ENCODE measurements at regions not wholly inside any gene's neighbourhood (a gene's known extent, or its start where the extent isn't known, plus 50 kb on each side); places are given as distances from the start of the nearest gene placed in this dataset.
A peak's percentile ranks its signal among the peaks of the same experiment; 100 is the strongest.

- DNase-seq (ENCODE audit: low spot score): no peak
- H3K36me3 ChIP-seq (ENCODE audit: control insufficient read depth in 4 of 4, insufficient read depth in 3 of 4, low read depth in 1 of 4, low read length in 3 of 4): no peaks in the 10 kb centered on the region
- H3K9ac ChIP-seq (ENCODE audit: low read depth in 1 of 2, low read length in 2 of 2): no peak overlapping the region
- 93% methylated on average over 3 of the region's 3 CpGs for WGBS
- no peaks in the 10 kb centered on the region for H3K9me3 ChIP-seq (ENCODE audit: control insufficient read depth in 4 of 4, low read length in 3 of 4)
- no peak overlapping the region for H3K4me3 ChIP-seq (ENCODE audit: low read depth in 1 of 3, low read length in 3 of 3)
- no peak for TF ChIP-seq JUND (IDR thresholded peaks at IDR 0.05)
- no peak for TF ChIP-seq YY1 (IDR thresholded peaks at IDR 0.05)
- no peak for TF ChIP-seq FOXA1 (IDR thresholded peaks at IDR 0.05)
- peaks cover 0 to 3% (median 0%) of the 10 kb centered on the region in 4 donors for H3K27me3 ChIP-seq (ENCODE audit: control insufficient read depth in 4 of 4, insufficient read depth in 4 of 4, low read length in 3 of 4)
- peaks cover 0 to 9% (median 4%) of the 10 kb centered on the region in 4 donors for H3K4me1 ChIP-seq (ENCODE audit: control insufficient read depth in 4 of 4, insufficient read depth in 4 of 4, low read length in 3 of 4)
- H3K27ac ChIP-seq (ENCODE audit: low read depth in 1 of 2, low read length in 2 of 2): no peak overlapping the region
Measured at GRCh38 chr5:167509076-167509475, 782.4 kb upstream of the WWC1 start.

- no peak for DNase-seq (ENCODE audit: low spot score)
- no peaks in the 10 kb centered on the region for H3K9me3 ChIP-seq (ENCODE audit: control insufficient read depth in 4 of 4, low read length in 3 of 4)
- peaks cover 0 to 9% (median 4%) of the 10 kb centered on the region in 4 donors for H3K4me1 ChIP-seq (ENCODE audit: control insufficient read depth in 4 of 4, insufficient read depth in 4 of 4, low read length in 3 of 4)
- no peak overlapping the region for H3K27ac ChIP-seq (ENCODE audit: low read depth in 1 of 2, low read length in 2 of 2)
- WGBS: 80% methylated on average over 1 of the region's 1 CpG
- no peak overlapping the region for H3K4me3 ChIP-seq (ENCODE audit: low read depth in 1 of 3, low read length in 3 of 3)
- no peak for TF ChIP-seq HNF4G (IDR thresholded peaks at IDR 0.05)
- TF ChIP-seq RAD21 (IDR thresholded peaks at IDR 0.05): no peak
- TF ChIP-seq FOXA2 (IDR thresholded peaks at IDR 0.05): no peak
- H3K27me3 ChIP-seq (ENCODE audit: control insufficient read depth in 4 of 4, insufficient read depth in 4 of 4, low read length in 3 of 4): peaks cover 0 to 3% (median 0%) of the 10 kb centered on the region in 4 donors
- H3K9ac ChIP-seq (ENCODE audit: low read depth in 1 of 2, low read length in 2 of 2): no peak overlapping the region
- no peaks in the 10 kb centered on the region for H3K36me3 ChIP-seq (ENCODE audit: control insufficient read depth in 4 of 4, insufficient read depth in 3 of 4, low read depth in 1 of 4, low read length in 3 of 4)
Measured at GRCh38 chr5:167511276-167511675, 780.2 kb upstream of the WWC1 start.

- Histone ChIP-seq H3K27ac (ENCODE audit: low read depth in 1 of 2, low read length in 2 of 2) (no peak overlapping the region), H3K27me3 (ENCODE audit: control insufficient read depth in 4 of 4, insufficient read depth in 4 of 4, low read length in 3 of 4) (peaks cover 0 to 3% (median 0%) of the 10 kb centered on the region in 4 donors), H3K36me3 (ENCODE audit: control insufficient read depth in 4 of 4, insufficient read depth in 3 of 4, low read depth in 1 of 4, low read length in 3 of 4) (no peaks in the 10 kb centered on the region), H3K9me3 (ENCODE audit: control insufficient read depth in 4 of 4, low read length in 3 of 4) (no peaks in the 10 kb centered on the region), H3K9ac (ENCODE audit: low read depth in 1 of 2, low read length in 2 of 2) (no peak overlapping the region), H3K4me1 (ENCODE audit: control insufficient read depth in 4 of 4, insufficient read depth in 4 of 4, low read length in 3 of 4) (peaks cover 0 to 9% (median 4%) of the 10 kb centered on the region in 4 donors), H3K4me3 (ENCODE audit: low read depth in 1 of 3, low read length in 3 of 3) (no peak overlapping the region)
- WGBS: 55% methylated on average over 2 of the region's 2 CpGs
- no peak for DNase-seq (ENCODE audit: low spot score)
- TF ChIP-seq RAD21 (IDR thresholded peaks at IDR 0.05) (peak in 1 of 2 donors; percentile 26), HNF4A (conservative IDR thresholded peaks at IDR 0.05) (peak in 1 of 2 donors; percentile 14), CTCF (IDR thresholded peaks at IDR 0.05; ENCODE audit: low read depth, low read length, missing input control) (no peak), ATF3 (IDR thresholded peaks at IDR 0.05) (peak; percentile 30)
Measured at GRCh38 chr5:167512111-167512510, 779.3 kb upstream of the WWC1 start.

- H3K9ac ChIP-seq (ENCODE audit: low read depth in 1 of 2, low read length in 2 of 2): no peak overlapping the region
- WGBS: 79% methylated on average over 7 of the region's 7 CpGs
Measured at GRCh38 chr5:167513381-167513780, 778.1 kb upstream of the WWC1 start.

More at GRCh38 chr5:167513381-167513780, 778.1 kb upstream of the WWC1 start:
- DNase-seq (ENCODE audit: low spot score): no peak
- Histone ChIP-seq H3K36me3 (ENCODE audit: control insufficient read depth in 4 of 4, insufficient read depth in 3 of 4, low read depth in 1 of 4, low read length in 3 of 4) (no peaks in the 10 kb centered on the region), H3K9me3 (ENCODE audit: control insufficient read depth in 4 of 4, low read length in 3 of 4) (no peaks in the 10 kb centered on the region), H3K27me3 (ENCODE audit: control insufficient read depth in 4 of 4, insufficient read depth in 4 of 4, low read length in 3 of 4) (no peaks in the 10 kb centered on the region), H3K27ac (ENCODE audit: low read depth in 1 of 2, low read length in 2 of 2) (no peak overlapping the region), H3K4me1 (ENCODE audit: control insufficient read depth in 4 of 4, insufficient read depth in 4 of 4, low read length in 3 of 4) (peaks cover 0 to 9% (median 4%) of the 10 kb centered on the region in 4 donors), H3K4me3 (ENCODE audit: low read depth in 1 of 3, low read length in 3 of 3) (no peak overlapping the region)
- TF ChIP-seq RXRA (IDR thresholded peaks at IDR 0.05) (no peak), HNF4G (IDR thresholded peaks at IDR 0.05) (no peak)

Data from liver (tissue), 8 donors.